GM12891 (cell line): ENCODE measurements at regions not wholly inside any gene's neighbourhood (a gene's known extent, or its start where the extent isn't known, plus 50 kb on each side); places are given as distances from the start of the nearest gene placed in this dataset.

ENCODE experiments used
- POLR2A ChIP-seq: IDR thresholded peaks from 2 replicates; pipeline ENCODE4 v1.6.1; 2011; ENCODE audit warnings: low read depth, low read length, control low read depth
- POLR2AphosphoS5 ChIP-seq: IDR thresholded peaks from 2 replicates; pipeline ENCODE4 v1.6.1; 2011; ENCODE audit warnings: low read depth, low read length, control low read depth
- SPI1 ChIP-seq: IDR thresholded peaks from 2 replicates; pipeline ENCODE4 v1.6.1; 2011; ENCODE audit warnings: low read depth, low read length, control low read depth

GRCh38 chr5:114658194-114658593 is 296.3 kb downstream of the KCNN2 start:
- no peak for TF ChIP-seq POLR2A
- no peak for TF ChIP-seq POLR2AphosphoS5
- TF ChIP-seq SPI1, result no peak
